Suprapubic skin (tissue), 4 donors: ENCODE measurements at regions not wholly inside any gene's neighbourhood (a gene's known extent, or its start where the extent isn't known, plus 50 kb on each side); places are given as distances from the start of the nearest gene placed in this dataset.

Experiments used
- DNase-seq, 2 donors: peaks; one replicate each; pipeline ENCODE4 v3.0.0-alpha.2; 2019; ENCODE audit warnings: low spot score in 2 of 2
- H3K27ac ChIP-seq: fragments of 200-600 bp; sonication (generic); one replicate; pipeline ENCODE4 v1.5.1; 2019
- H3K27me3 ChIP-seq: fragments of 200-600 bp; sonication (generic); one replicate; pipeline ENCODE4 v1.5.1; 2019
- H3K36me3 ChIP-seq: fragments of 200-600 bp; sonication (generic); one replicate; pipeline ENCODE4 v1.5.1; 2019
- H3K4me1 ChIP-seq: fragments of 200-600 bp; sonication (generic); one replicate; pipeline ENCODE4 v1.5.1; 2019
- H3K4me3 ChIP-seq: fragments of 200-600 bp; sonication (generic); one replicate; pipeline ENCODE4 v1.5.1; 2019; ENCODE audit warnings: mild to moderate bottlenecking
- H3K9me3 ChIP-seq: fragments of 200-600 bp; sonication (generic); one replicate; pipeline ENCODE4 v1.5.1; 2019
- CTCF ChIP-seq, 2 donors: fragments of 200-600 bp in 1 of 2; fragments of 450-650 bp in 1 of 2; sonication (generic) in 1 of 2; IDR thresholded peaks; one replicate each; pipeline ENCODE4 v1.5.1; 2016 to 2019; ENCODE audit warnings: antibody characterized with exemption in 2 of 2, mild to moderate bottlenecking in 1 of 2, moderate library complexity in 1 of 2
- EP300 ChIP-seq: sonication (generic); formaldehyde crosslinking; IDR thresholded peaks from one replicate; pipeline ENCODE4 v1.6.1; 2017; ENCODE audit warnings: antibody characterized with exemption
- POLR2A ChIP-seq, 2 donors: fragments of 450-650 bp; IDR thresholded peaks; one replicate each; pipeline ENCODE4 v1.6.1; 2017; ENCODE audit warnings: antibody characterized with exemption in 2 of 2, mild to moderate bottlenecking in 2 of 2, moderate library complexity in 2 of 2
- POLR2AphosphoS5 ChIP-seq, 3 donors: sonication (generic); formaldehyde crosslinking; IDR thresholded peaks; one replicate each; pipeline ENCODE4 v1.6.1; 2017; ENCODE audit warnings: antibody characterized with exemption in 3 of 3
- WGBS: methylation state at CpG from one replicate; pipeline ENCODE4 v1.1.5; 2018; 5-methylcytosine and 5-hydroxymethylcytosine counted together

DNA sequence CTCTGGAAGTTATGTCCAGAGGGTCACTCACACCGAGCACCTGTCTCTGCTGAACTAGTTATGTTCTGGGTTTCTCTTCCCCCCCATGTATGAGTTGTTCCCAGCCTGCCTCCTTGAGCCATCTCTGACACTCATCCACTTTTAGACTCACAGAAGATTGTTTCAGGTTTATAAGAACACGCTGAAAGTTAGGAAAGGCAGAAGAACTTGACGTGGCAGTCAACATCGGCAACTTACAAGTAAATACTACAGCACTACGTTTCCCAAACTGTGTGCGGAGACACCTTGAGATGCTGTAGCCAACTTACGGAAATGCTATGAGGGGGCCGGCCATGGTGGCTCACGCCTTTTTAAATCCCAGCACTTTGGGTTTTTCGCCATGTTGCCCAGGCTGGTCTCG is 318.0 kb downstream of the ZNF621 start:
- Histone ChIP-seq H3K4me1 (no peaks in the 10 kb centered on the region), H3K36me3 (no peaks in the 10 kb centered on the region), H3K27ac (no peak overlapping the region), H3K27me3 (no peaks in the 10 kb centered on the region), H3K9me3 (no peaks in the 10 kb centered on the region), H3K4me3 (no peak overlapping the region)
- no peak for TF ChIP-seq CTCF (IDR thresholded peaks at IDR 0.05)
- no peak for TF ChIP-seq POLR2A (IDR thresholded peaks at IDR 0.05)
- no peak for TF ChIP-seq EP300
- no peak for TF ChIP-seq POLR2AphosphoS5 (IDR thresholded peaks at IDR 0.05)
- whole genome bisulfite sequencing = 94% methylated on average over 11 of the region's 11 CpGs
- DNase-seq = no peak

- DNase-seq = no peak
- TF ChIP-seq POLR2AphosphoS5 (IDR thresholded peaks at IDR 0.05) (no peak), EP300 (no peak), CTCF (IDR thresholded peaks at IDR 0.05) (no peak), POLR2A (IDR thresholded peaks at IDR 0.05) (no peak)
- no peak overlapping the region for H3K4me3 ChIP-seq
- H3K36me3 ChIP-seq = no peaks in the 10 kb centered on the region
- no peaks in the 10 kb centered on the region for H3K4me1 ChIP-seq
- H3K27me3 ChIP-seq = no peaks in the 10 kb centered on the region
- 89% methylated on average over 2 of the region's 2 CpGs for WGBS
- no peaks in the 10 kb centered on the region for H3K9me3 ChIP-seq
- no peak overlapping the region for H3K27ac ChIP-seq
Measured at GRCh38 chr3:40843208-40843624, 318.5 kb downstream of the ZNF621 start.

DNA sequence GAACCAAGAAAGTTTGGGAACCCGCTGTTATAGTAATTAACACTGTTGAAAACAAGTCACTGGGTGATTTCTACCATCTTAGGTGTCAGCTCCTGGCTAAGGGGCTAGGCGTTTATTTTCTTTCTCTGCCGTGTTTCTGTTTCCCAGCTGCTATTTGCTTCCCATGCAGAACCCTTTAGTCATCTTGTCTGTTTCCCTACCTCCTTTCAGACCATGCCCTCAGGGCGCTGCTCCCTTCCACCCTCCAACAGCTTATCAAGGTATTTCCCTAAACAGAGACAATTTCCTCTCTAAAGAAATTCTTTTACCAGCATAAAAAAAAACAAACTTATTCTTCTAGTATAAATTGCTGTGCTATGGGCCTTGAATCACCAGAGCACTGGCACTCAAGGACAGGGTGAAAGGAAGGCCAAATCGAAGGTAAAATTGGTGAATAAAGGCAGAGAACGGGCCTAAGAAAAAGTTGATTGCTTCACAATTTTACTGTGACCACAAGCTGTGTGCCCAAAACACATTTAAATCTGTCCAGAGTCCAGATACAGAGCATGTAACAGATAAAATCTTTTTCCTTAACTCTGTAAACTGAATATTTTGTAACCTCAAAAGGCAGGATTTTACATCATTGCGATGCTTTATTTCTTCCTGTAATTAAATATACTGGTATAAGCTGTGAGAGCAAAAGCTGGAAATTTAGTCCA is 319.2 kb downstream of the ZNF621 start:
- H3K4me3 ChIP-seq = no peak overlapping the region
- no peaks in the 10 kb centered on the region for H3K4me1 ChIP-seq
- no peaks in the 10 kb centered on the region for H3K9me3 ChIP-seq
- WGBS = 73% methylated on average over 7 of the region's 7 CpGs
- no peak overlapping the region for H3K27ac ChIP-seq
- H3K36me3 ChIP-seq = no peaks in the 10 kb centered on the region
- no peak for DNase-seq
- H3K27me3 ChIP-seq = no peaks in the 10 kb centered on the region
- TF ChIP-seq CTCF (IDR thresholded peaks at IDR 0.05) (no peak), EP300 (no peak), POLR2AphosphoS5 (IDR thresholded peaks at IDR 0.05) (no peak), POLR2A (IDR thresholded peaks at IDR 0.05) (no peak)

DNA sequence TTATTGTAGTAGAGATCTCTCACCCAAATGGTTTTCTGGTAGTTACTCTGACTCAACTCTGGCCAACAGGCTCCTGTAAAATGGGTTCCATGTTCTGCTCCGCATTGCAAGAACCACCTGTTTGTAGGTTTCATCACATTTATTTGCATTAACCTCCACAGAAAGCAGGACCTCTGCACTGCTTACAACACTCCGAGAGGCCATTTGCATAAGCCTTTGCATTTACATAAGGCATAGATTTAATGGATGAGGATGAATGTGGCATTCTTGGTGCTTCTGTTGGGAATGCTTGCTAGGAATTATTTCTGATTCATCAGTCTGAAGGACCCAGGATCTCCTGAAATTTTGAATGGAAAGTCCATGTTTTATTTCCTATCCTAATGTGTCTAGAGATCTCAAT is 320.1 kb downstream of the ZNF621 start:
- TF ChIP-seq CTCF (IDR thresholded peaks at IDR 0.05) = no peak
- no peak for TF ChIP-seq EP300
- TF ChIP-seq POLR2A (IDR thresholded peaks at IDR 0.05) = no peak
- TF ChIP-seq POLR2AphosphoS5 (IDR thresholded peaks at IDR 0.05) = no peak
- no peaks in the 10 kb centered on the region for H3K4me1 ChIP-seq
- 87% methylated on average over 2 of the region's 2 CpGs for WGBS
- H3K9me3 ChIP-seq = no peaks in the 10 kb centered on the region
- H3K36me3 ChIP-seq = no peaks in the 10 kb centered on the region
- no peak overlapping the region for H3K27ac ChIP-seq
- no peaks in the 10 kb centered on the region for H3K27me3 ChIP-seq
- no peak overlapping the region for H3K4me3 ChIP-seq
- DNase-seq = no peak

- H3K36me3 ChIP-seq = no peaks in the 10 kb centered on the region
- no peaks in the 10 kb centered on the region for H3K27me3 ChIP-seq
- H3K9me3 ChIP-seq = no peaks in the 10 kb centered on the region
- no peak for TF ChIP-seq POLR2A (IDR thresholded peaks at IDR 0.05)
- no peak for TF ChIP-seq EP300
- no peak for TF ChIP-seq CTCF (IDR thresholded peaks at IDR 0.05)
- TF ChIP-seq POLR2AphosphoS5 (IDR thresholded peaks at IDR 0.05) = no peak
- H3K4me1 ChIP-seq = no peaks in the 10 kb centered on the region
- no peak for DNase-seq
- 100% methylated on average over 1 of the region's 1 CpG for WGBS
- no peak overlapping the region for H3K4me3 ChIP-seq
- no peak overlapping the region for H3K27ac ChIP-seq
Measured at GRCh38 chr3:40845447-40845846, 320.7 kb downstream of the ZNF621 start.
